Stomach (tissue), 8 donors: ENCODE measurements at regions not wholly inside any gene's neighbourhood (a gene's known extent, or its start where the extent isn't known, plus 50 kb on each side); places are given as distances from the start of the nearest gene placed in this dataset.

Experiments used
- DNase-seq, 2 donors: peaks; one replicate each; pipeline versions ENCODE4 v3.0.0 to v3.0.0-alpha.2; 2013 to 2019
- H3K27ac ChIP-seq, 5 donors: fragments of 200-600 bp in 4 of 5; sonication (generic) in 4 of 5; one replicate each; pipeline ENCODE4 v1.5.1; 2013 to 2019; ENCODE audit warnings: mild to moderate bottlenecking in 1 of 5, moderate library complexity in 1 of 5
- H3K27me3 ChIP-seq, 3 donors: fragments of 200-600 bp; sonication (generic); one replicate each; pipeline ENCODE4 v1.5.1; 2017 to 2019; ENCODE audit warnings: mixed run types in 1 of 3
- H3K36me3 ChIP-seq, 4 donors: fragments of 200-600 bp; sonication (generic); 1 replicate in 3 of 4; 2 replicates in 1 of 4; pipeline ENCODE4 v1.5.1; 2016 to 2019
- H3K4me1 ChIP-seq, 4 donors: fragments of 200-600 bp; sonication (generic); one replicate each; pipeline ENCODE4 v1.5.1; 2016 to 2019
- H3K4me3 ChIP-seq, 4 donors: fragments of 200-600 bp; sonication (generic) in 3 of 4; one replicate each; pipeline ENCODE4 v1.5.1; 2016 to 2019; ENCODE audit warnings: mild to moderate bottlenecking in 1 of 4
- H3K9me3 ChIP-seq, 4 donors: fragments of 200-600 bp; sonication (generic); one replicate each; pipeline ENCODE4 v1.5.1; 2016 to 2019
- CTCF ChIP-seq, 7 experiments: fragments of 450-650 bp in 4 of 7; fragments of 200-600 bp in 3 of 7; sonication (generic) in 3 of 7; IDR thresholded peaks; one replicate each; pipeline ENCODE4 v1.5.1; 2016 to 2019; ENCODE audit warnings: antibody characterized with exemption in 7 of 7, control low read depth in 2 of 7, mild to moderate bottlenecking in 1 of 7
- EP300 ChIP-seq: sonication (generic); formaldehyde crosslinking; IDR thresholded peaks from one replicate; pipeline ENCODE4 v1.6.1; 2017; ENCODE audit warnings: antibody characterized with exemption
- POLR2A ChIP-seq, 4 donors: fragments of 450-650 bp; IDR thresholded peaks; one replicate each; pipeline ENCODE4 v1.6.1; 2016; ENCODE audit warnings: antibody characterized with exemption in 4 of 4, control low read depth in 2 of 4, mild to moderate bottlenecking in 1 of 4, moderate library complexity in 1 of 4
- POLR2AphosphoS5 ChIP-seq, 3 donors: sonication (generic); formaldehyde crosslinking; IDR thresholded peaks; one replicate each; pipeline ENCODE4 v1.6.1; 2016; ENCODE audit warnings: antibody characterized with exemption in 3 of 3
- WGBS, 5 donors: extraction: QIAGEN DNeasy Blood & Tissue Kit in 3 of 5; methylation state at CpG; one replicate each; pipeline versions ENCODE4 v1.1.5 to v1.1.7; 2013 to 2018; 5-methylcytosine and 5-hydroxymethylcytosine counted together
- intact Hi-C: fragments of 100-400 bp; cut with DNase I; formaldehyde crosslinking; loops from one replicate; pipeline ENCODE4 v1.15.1; 2023; ENCODE audit warnings: low total_unique reads
- donor health status: healthy with polysubstance abuse.
- donor health status: Bipolar disorder and iron deficiency.
- donor health status: healthy.

GRCh38 chr6:67369679-67370078 lies 1265.4 kb upstream of the ADGRB3 start:
- 29 to 52% (median 45%) methylated on average over 1 of the region's 1 CpG for WGBS, 5 donors
- Histone ChIP-seq H3K36me3 (no peaks in the 10 kb centered on the region), H3K27ac (no peak overlapping the region), H3K4me1 (no peaks in the 10 kb centered on the region), H3K9me3 (no peaks in the 10 kb centered on the region), H3K4me3 (no peak overlapping the region), H3K27me3 (no peaks in the 10 kb centered on the region)
- intact Hi-C loops, result no loop called here
- DNase-seq, result no peak
- TF ChIP-seq POLR2AphosphoS5 (IDR thresholded peaks at IDR 0.05), result no peak
- no peak for TF ChIP-seq CTCF (IDR thresholded peaks at IDR 0.05)
- no peak for TF ChIP-seq POLR2A (IDR thresholded peaks at IDR 0.05)
- no peak for TF ChIP-seq EP300

- Histone ChIP-seq H3K36me3 (no peaks in the 10 kb centered on the region), H3K9me3 (no peaks in the 10 kb centered on the region), H3K27me3 (no peaks in the 10 kb centered on the region), H3K4me3 (no peak overlapping the region), H3K4me1 (no peaks in the 10 kb centered on the region), H3K27ac (no peak overlapping the region)
- WGBS, 5 donors, result 59 to 77% (median 71%) methylated on average over 5 of the region's 5 CpGs
- intact Hi-C loops, result no loop called here
- TF ChIP-seq POLR2AphosphoS5 (IDR thresholded peaks at IDR 0.05), result no peak
- TF ChIP-seq POLR2A (IDR thresholded peaks at IDR 0.05), result no peak
- TF ChIP-seq EP300, result no peak
- no peak for TF ChIP-seq CTCF (IDR thresholded peaks at IDR 0.05)
- DNase-seq, result no peak
Measured at GRCh38 chr6:67362976-67363375, 1272.1 kb upstream of the ADGRB3 start.

- no peak for TF ChIP-seq POLR2AphosphoS5 (IDR thresholded peaks at IDR 0.05)
- TF ChIP-seq POLR2A (IDR thresholded peaks at IDR 0.05), result no peak
- no peak for TF ChIP-seq EP300
- no peak for TF ChIP-seq CTCF (IDR thresholded peaks at IDR 0.05)
- Histone ChIP-seq H3K9me3 (no peaks in the 10 kb centered on the region), H3K36me3 (no peaks in the 10 kb centered on the region), H3K27ac (no peak overlapping the region), H3K27me3 (no peaks in the 10 kb centered on the region), H3K4me1 (no peaks in the 10 kb centered on the region), H3K4me3 (no peak overlapping the region)
- DNase-seq, result no peak
- WGBS, 5 donors, result 87 to 97% (median 97%) methylated on average over 2 of the region's 2 CpGs
- intact Hi-C loops, result no loop called here
Measured at GRCh38 chr6:67361264-67361663, 1273.8 kb upstream of the ADGRB3 start.

- intact Hi-C loops, result no loop called here
- Histone ChIP-seq H3K36me3 (no peaks in the 10 kb centered on the region), H3K9me3 (no peaks in the 10 kb centered on the region), H3K27ac (no peak overlapping the region), H3K27me3 (no peaks in the 10 kb centered on the region), H3K4me3 (no peak overlapping the region), H3K4me1 (no peaks in the 10 kb centered on the region)
- WGBS, 5 donors, result 71 to 90% (median 89%) methylated on average over 3 of the region's 3 CpGs
- no peak for TF ChIP-seq EP300
- TF ChIP-seq POLR2A (IDR thresholded peaks at IDR 0.05), result no peak
- no peak for TF ChIP-seq POLR2AphosphoS5 (IDR thresholded peaks at IDR 0.05)
- no peak for TF ChIP-seq CTCF (IDR thresholded peaks at IDR 0.05)
- DNase-seq, result no peak
Measured at GRCh38 chr6:67358241-67358640, 1276.8 kb upstream of the ADGRB3 start.
